Suprapubic skin (tissue), 4 donors: ENCODE measurements at regions not wholly inside any gene's neighbourhood (a gene's known extent, or its start where the extent isn't known, plus 50 kb on each side); places are given as distances from the start of the nearest gene placed in this dataset.
"Not testable (repeated sequence)": the region's sequence is repeated elsewhere in the genome, so short reads cannot be mapped to it uniquely, and the experiment has no call there.

Source experiments
- DNase-seq, 2 donors: peaks; one replicate each; pipeline ENCODE4 v3.0.0-alpha.2; 2019; ENCODE audit warnings: low spot score in 2 of 2
- H3K27ac ChIP-seq: fragments of 200-600 bp; sonication (generic); one replicate; pipeline ENCODE4 v1.5.1; 2019
- H3K27me3 ChIP-seq: fragments of 200-600 bp; sonication (generic); one replicate; pipeline ENCODE4 v1.5.1; 2019
- H3K36me3 ChIP-seq: fragments of 200-600 bp; sonication (generic); one replicate; pipeline ENCODE4 v1.5.1; 2019
- H3K4me1 ChIP-seq: fragments of 200-600 bp; sonication (generic); one replicate; pipeline ENCODE4 v1.5.1; 2019
- H3K4me3 ChIP-seq: fragments of 200-600 bp; sonication (generic); one replicate; pipeline ENCODE4 v1.5.1; 2019; ENCODE audit warnings: mild to moderate bottlenecking
- H3K9me3 ChIP-seq: fragments of 200-600 bp; sonication (generic); one replicate; pipeline ENCODE4 v1.5.1; 2019
- EP300 ChIP-seq: sonication (generic); formaldehyde crosslinking; IDR thresholded peaks from one replicate; pipeline ENCODE4 v1.6.1; 2017; ENCODE audit warnings: antibody characterized with exemption
- POLR2A ChIP-seq, 2 donors: fragments of 450-650 bp; IDR thresholded peaks; one replicate each; pipeline ENCODE4 v1.6.1; 2017; ENCODE audit warnings: antibody characterized with exemption in 2 of 2, mild to moderate bottlenecking in 2 of 2, moderate library complexity in 2 of 2
- POLR2AphosphoS5 ChIP-seq, 3 donors: sonication (generic); formaldehyde crosslinking; IDR thresholded peaks; one replicate each; pipeline ENCODE4 v1.6.1; 2017; ENCODE audit warnings: antibody characterized with exemption in 3 of 3
- WGBS: methylation state at CpG from one replicate; pipeline ENCODE4 v1.1.5; 2018; 5-methylcytosine and 5-hydroxymethylcytosine counted together
- TF ChIP-seq, protein P1 (sequence below), 2 donors: fragments of 200-600 bp in 1 of 2; fragments of 450-650 bp in 1 of 2; sonication (generic) in 1 of 2; IDR thresholded peaks; one replicate each; pipeline ENCODE4 v1.5.1; 2016 to 2019; ENCODE audit warnings: antibody characterized with exemption in 2 of 2, mild to moderate bottlenecking in 1 of 2, moderate library complexity in 1 of 2

DNA sequence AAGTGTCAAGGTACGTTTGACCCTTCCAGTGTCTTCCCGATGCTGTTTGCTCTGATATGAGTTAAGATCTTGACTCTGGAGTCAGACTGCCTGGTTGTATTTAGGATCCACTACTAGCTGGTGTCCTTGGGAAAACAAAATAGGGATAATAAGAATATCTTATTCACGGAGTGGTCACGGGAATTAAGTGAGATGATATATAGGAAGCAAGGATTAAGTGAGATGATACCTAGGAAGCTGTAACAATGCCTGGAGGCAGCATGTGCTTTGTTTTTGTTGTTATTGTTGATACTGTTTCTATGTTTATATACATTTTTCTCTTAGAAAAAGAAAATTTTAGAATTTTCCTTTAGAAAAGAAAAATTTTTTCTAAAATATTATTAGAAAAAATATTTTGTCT, 87.0 kb downstream of the LYZL1 start:
- Histone ChIP-seq H3K9me3 (no peaks in the 10 kb centered on the region), H3K4me3 (no peak overlapping the region), H3K27me3 (peaks cover 5% of the 10 kb centered on the region), H3K4me1 (no peaks in the 10 kb centered on the region), H3K36me3 (no peaks in the 10 kb centered on the region), H3K27ac (no peak overlapping the region)
- TF ChIP-seq, protein P1, sequence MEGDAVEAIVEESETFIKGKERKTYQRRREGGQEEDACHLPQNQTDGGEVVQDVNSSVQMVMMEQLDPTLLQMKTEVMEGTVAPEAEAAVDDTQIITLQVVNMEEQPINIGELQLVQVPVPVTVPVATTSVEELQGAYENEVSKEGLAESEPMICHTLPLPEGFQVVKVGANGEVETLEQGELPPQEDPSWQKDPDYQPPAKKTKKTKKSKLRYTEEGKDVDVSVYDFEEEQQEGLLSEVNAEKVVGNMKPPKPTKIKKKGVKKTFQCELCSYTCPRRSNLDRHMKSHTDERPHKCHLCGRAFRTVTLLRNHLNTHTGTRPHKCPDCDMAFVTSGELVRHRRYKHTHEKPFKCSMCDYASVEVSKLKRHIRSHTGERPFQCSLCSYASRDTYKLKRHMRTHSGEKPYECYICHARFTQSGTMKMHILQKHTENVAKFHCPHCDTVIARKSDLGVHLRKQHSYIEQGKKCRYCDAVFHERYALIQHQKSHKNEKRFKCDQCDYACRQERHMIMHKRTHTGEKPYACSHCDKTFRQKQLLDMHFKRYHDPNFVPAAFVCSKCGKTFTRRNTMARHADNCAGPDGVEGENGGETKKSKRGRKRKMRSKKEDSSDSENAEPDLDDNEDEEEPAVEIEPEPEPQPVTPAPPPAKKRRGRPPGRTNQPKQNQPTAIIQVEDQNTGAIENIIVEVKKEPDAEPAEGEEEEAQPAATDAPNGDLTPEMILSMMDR (IDR thresholded peaks at IDR 0.05), result no peak
- no peak for TF ChIP-seq POLR2A (IDR thresholded peaks at IDR 0.05)
- no peak for TF ChIP-seq POLR2AphosphoS5 (IDR thresholded peaks at IDR 0.05)
- no peak for TF ChIP-seq EP300
- no peak for DNase-seq
- 89% methylated on average over 4 of the region's 4 CpGs for WGBS

- Histone ChIP-seq H3K4me3 (no peak overlapping the region), H3K9me3 (no peaks in the 10 kb centered on the region), H3K36me3 (no peaks in the 10 kb centered on the region), H3K4me1 (no peaks in the 10 kb centered on the region), H3K27me3 (no peaks in the 10 kb centered on the region), H3K27ac (no peak overlapping the region)
- 78% methylated on average over 9 of the region's 10 CpGs for WGBS
- TF ChIP-seq POLR2A (IDR thresholded peaks at IDR 0.05) (no peak), EP300 (no peak), POLR2AphosphoS5 (IDR thresholded peaks at IDR 0.05) (no peak)
- TF ChIP-seq, protein P1 (IDR thresholded peaks at IDR 0.05), result peak; percentile 48 to 64
- DNase-seq, result no peak
These were observed 88.6 kb downstream of the LYZL1 start for GRCh38 chr10:29377333-29377961.

DNA sequence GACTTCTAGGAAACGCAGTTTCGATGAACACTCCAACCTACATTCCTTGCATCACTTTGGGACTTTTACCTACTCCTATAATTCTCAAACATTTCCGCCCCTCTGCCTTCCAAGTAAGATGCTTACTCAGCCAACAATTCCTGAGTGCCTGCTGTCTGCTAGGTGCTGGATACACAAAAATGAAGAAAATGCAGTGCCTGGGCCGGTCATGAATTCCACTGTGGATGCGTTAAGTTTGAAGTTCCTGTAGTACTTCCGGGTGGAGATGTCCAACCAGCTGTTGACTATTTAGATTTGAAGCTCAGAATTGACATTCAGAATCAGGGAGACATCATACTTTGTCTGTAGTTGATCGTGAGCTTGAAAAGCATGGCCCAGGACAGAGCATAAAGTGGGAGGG, 89.2 kb downstream of the LYZL1 start:
- no peak overlapping the region for H3K4me3 ChIP-seq
- TF ChIP-seq EP300 (no peak), POLR2AphosphoS5 (IDR thresholded peaks at IDR 0.05) (no peak), POLR2A (IDR thresholded peaks at IDR 0.05) (no peak)
- TF ChIP-seq, protein P1 (IDR thresholded peaks at IDR 0.05), result no peak
- 91% methylated on average over 7 of the region's 7 CpGs for WGBS
- H3K27me3 ChIP-seq, result no peaks in the 10 kb centered on the region
- no peak for DNase-seq
- no peaks in the 10 kb centered on the region for H3K4me1 ChIP-seq
- no peaks in the 10 kb centered on the region for H3K36me3 ChIP-seq
- no peak overlapping the region for H3K27ac ChIP-seq
- H3K9me3 ChIP-seq, result no peaks in the 10 kb centered on the region

GRCh38 chr10:29379208-29379607, 90.3 kb downstream of the LYZL1 start:
- no peaks in the 10 kb centered on the region for H3K36me3 ChIP-seq
- DNase-seq, result no peak
- no peaks in the 10 kb centered on the region for H3K9me3 ChIP-seq
- H3K27me3 ChIP-seq, result no peaks in the 10 kb centered on the region
- no peak overlapping the region for H3K4me3 ChIP-seq
- no peaks in the 10 kb centered on the region for H3K4me1 ChIP-seq
- H3K27ac ChIP-seq, result no peak overlapping the region
- TF ChIP-seq POLR2A (IDR thresholded peaks at IDR 0.05) (no peak), EP300 (no peak), POLR2AphosphoS5 (IDR thresholded peaks at IDR 0.05) (no peak)
- TF ChIP-seq, protein P1 (IDR thresholded peaks at IDR 0.05), result no peak
- WGBS, result 74% methylated on average over 4 of the region's 4 CpGs

DNA sequence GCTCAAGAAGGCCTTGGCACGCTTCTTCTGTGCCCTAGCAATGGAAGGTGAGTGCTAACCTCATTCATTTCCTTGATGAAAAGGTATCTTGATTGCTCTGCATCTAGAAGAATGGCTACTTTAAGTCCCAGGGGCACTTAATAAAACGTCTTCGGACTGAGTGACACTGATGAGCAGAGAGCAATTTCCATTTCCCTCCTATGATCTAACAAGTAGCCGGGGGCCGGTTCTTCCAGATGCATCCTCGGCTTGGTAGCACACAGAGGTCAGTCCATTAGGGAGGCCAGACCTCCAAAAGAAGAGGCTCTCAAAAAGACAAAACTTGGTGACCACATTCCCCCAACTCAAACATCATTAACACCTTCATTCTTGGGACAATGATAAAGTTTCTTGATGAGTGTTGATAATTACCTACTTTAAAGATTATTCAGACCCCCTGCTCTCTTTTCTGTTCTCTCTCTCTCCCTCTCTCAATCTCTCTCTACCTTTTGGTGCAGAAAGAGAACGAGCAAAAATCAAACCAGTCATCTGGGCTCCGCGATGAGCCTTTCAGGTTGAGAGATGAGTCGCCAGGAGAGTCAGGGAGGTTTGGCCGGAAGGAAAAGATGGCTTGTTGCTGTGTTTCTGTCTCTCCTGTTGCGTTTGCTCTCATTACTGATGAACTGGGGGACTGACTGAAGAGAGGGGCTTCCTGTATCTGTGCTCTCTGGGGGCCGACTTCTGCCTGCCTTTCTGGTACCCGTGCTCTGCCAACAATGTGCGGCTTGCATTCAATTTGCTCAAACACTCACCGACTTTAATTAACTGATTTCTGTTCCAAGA, 91.1 kb downstream of the LYZL1 start:
- not testable (repeated sequence) for H3K27ac ChIP-seq, H3K9me3 ChIP-seq, DNase-seq, H3K36me3 ChIP-seq, H3K4me3 ChIP-seq, H3K27me3 ChIP-seq, H3K4me1 ChIP-seq
- WGBS, result 80% methylated on average over 14 of the region's 16 CpGs

DNA sequence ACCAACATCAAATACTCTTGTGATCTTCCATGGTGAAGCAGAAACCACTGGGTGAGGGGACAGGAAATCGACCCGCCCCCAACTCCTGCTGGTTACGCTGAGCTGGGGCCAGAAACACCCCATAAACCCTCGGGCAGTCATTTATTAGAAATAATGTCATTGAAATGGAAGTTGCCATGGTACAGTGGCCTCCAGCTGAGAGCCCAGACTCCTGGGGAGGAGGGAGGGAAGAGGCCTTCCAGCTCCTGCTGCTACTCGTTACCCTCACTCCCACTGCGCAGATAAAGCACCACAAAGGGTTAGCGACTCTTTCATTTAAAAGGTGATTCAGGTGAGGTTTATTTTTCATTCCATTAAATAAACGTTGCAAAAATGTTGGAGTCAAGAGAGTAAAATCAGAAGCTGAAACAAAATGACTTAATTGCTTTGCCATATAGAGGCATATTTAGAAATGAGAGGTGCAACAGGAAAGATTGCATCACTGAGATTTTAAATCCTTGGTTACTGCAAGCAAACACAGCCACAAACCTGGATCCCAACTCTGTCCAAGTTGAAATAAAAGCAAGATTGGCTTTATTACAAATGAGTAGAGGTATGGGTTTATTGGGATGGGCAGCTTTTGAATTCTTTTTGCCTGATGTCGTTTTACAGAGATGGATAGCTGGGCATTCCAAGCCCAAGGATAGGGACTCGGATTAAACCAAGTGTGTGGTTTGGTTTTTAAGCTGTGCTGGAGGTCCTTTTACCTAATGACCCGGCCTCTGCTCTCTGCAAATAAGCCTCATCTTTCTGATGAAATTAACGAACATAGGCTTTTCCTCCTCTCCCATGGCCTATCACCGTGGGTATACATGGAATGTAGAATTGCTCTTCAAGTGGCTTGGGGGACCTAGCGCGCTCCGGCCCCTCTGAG, 92.0 kb downstream of the LYZL1 start:
- not testable (repeated sequence) for H3K4me1 ChIP-seq, H3K4me3 ChIP-seq, H3K27ac ChIP-seq, H3K9me3 ChIP-seq, H3K36me3 ChIP-seq, DNase-seq, H3K27me3 ChIP-seq
- 60% methylated on average over 16 of the region's 16 CpGs for WGBS
